GM12878 (cell line): ENCODE measurements at regions not wholly inside any gene's neighbourhood (a gene's known extent, or its start where the extent isn't known, plus 50 kb on each side); places are given as distances from the start of the nearest gene placed in this dataset.

ENCODE experiments used
- ATAC-seq: fragments of 200-7000 bp; cut with Tn5 transposase; 3 replicates; pipeline ENCODE4 v1.9.1; 2020; ENCODE audit warnings: mild to moderate bottlenecking, moderate library complexity
- BruUV-seq: library from RNA; stranded (reverse); fragments of 400-500 nt; replicated peaks from 2 replicates; lab custom pipeline; 2021; lab: Mats Ljungman, UMichigan
- CTCF ChIA-PET: fragments of 300-600 bp; sonication (Branson Sonifier 250); formaldehyde crosslinking; extraction: SDS; loops from one replicate; lab custom pipeline; 2021; ENCODE audit warnings: inconsistent platforms; lab: Yijun Ruan, JAX
- POLR2A ChIA-PET: fragments of 350-600 bp; formaldehyde crosslinking; extraction: SDS; loops from one replicate; lab custom pipeline; 2021; ENCODE audit warnings: inconsistent platforms; lab: Charles Lee
- RAD21 ChIA-PET: fragments of 300-600 bp; sonication (Branson Sonifier 250); formaldehyde crosslinking; loops from one replicate; lab custom pipeline; 2023; ENCODE audit warnings: antibody characterized with exemption; ENCODE audit not compliant: unreplicated experiment; lab: Charles Lee
- SMC1A ChIA-PET: fragments of 300-600 bp; sonication (Branson Sonifier 250); formaldehyde crosslinking; loops from one replicate; lab custom pipeline; 2023; ENCODE audit not compliant: unreplicated experiment, uncharacterized antibody; lab: Charles Lee
- DNase-seq: peaks from one replicate; pipeline ENCODE4 v3.0.0-alpha.2; 2011; ENCODE audit warnings: low read depth, low spot score
- FAIRE-seq: peaks from 3 replicates; lab custom pipeline; 2011; peaks lifted over from hg19 to GRCh38; lab: Jason Lieb, UNC
- H2AFZ ChIP-seq: 2 replicates; pipeline ENCODE4 v1.6.0; 2011; ENCODE audit warnings: low read depth, low read length, control low read depth; ENCODE audit not compliant: control insufficient read depth
- H3K27ac ChIP-seq: 2 replicates; pipeline ENCODE4 v1.5.1; 2011; ENCODE audit warnings: control low read depth; ENCODE audit not compliant: control insufficient read depth, insufficient read depth
- H3K27me3 ChIP-seq, 2 experiments: replicated peaks in 1 of 2; 2 replicates each; pipeline versions ENCODE4 v1.6.0 to v1.6.1; 2011; ENCODE audit warnings: low read length in 1 of 2; ENCODE audit not compliant: control insufficient read depth in 2 of 2, insufficient read depth in 2 of 2
- H3K36me3 ChIP-seq, 2 experiments: 2 replicates each; pipeline ENCODE4 v1.5.1; 2011; ENCODE audit warnings: low read length in 1 of 2; ENCODE audit not compliant: control insufficient read depth in 2 of 2, insufficient read depth in 2 of 2
- H3K4me1 ChIP-seq: 2 replicates; pipeline ENCODE4 v1.6.1; 2011; ENCODE audit warnings: mild to moderate bottlenecking, low read length, moderate library complexity, mixed read lengths; ENCODE audit not compliant: control insufficient read depth, insufficient read depth
- H3K4me2 ChIP-seq: 2 replicates; pipeline ENCODE4 v1.6.0; 2011; ENCODE audit warnings: control low read depth; ENCODE audit not compliant: control insufficient read depth, insufficient read depth
- H3K4me3 ChIP-seq: fragments of 200-600 bp; sonication (generic); 2 replicates; pipeline ENCODE4 v1.5.1; 2016
- H3K79me2 ChIP-seq: 2 replicates; pipeline ENCODE4 v1.6.0; 2011; ENCODE audit warnings: low read length; ENCODE audit not compliant: control insufficient read depth, insufficient read depth
- H3K9ac ChIP-seq: 2 replicates; pipeline ENCODE4 v1.8.0; 2011; ENCODE audit warnings: low read length, control low read depth, mixed read lengths; ENCODE audit not compliant: control insufficient read depth, insufficient read depth
- H3K9me3 ChIP-seq: replicated peaks from 3 replicates; pipeline ENCODE4 v1.5.1; 2011; ENCODE audit warnings: mild to moderate bottlenecking, low read length; ENCODE audit not compliant: control insufficient read depth, insufficient read depth
- H4K20me1 ChIP-seq: 2 replicates; pipeline ENCODE4 v1.6.0; 2011; ENCODE audit not compliant: control insufficient read depth, insufficient read depth
- BACH1 ChIP-seq: fragments of 450-650 bp; IDR thresholded peaks from 2 replicates; pipeline ENCODE4 v1.6.1; 2017; ENCODE audit warnings: mild to moderate bottlenecking, borderline replicate concordance
- CEBPZ ChIP-seq: fragments of 150-350 bp; IDR thresholded peaks from 2 replicates; pipeline ENCODE4 v1.6.1; 2016; ENCODE audit warnings: low read depth, low read length
- EP300 ChIP-seq, 2 experiments: fragments of 150-350 bp in 1 of 2; IDR thresholded peaks; 2 replicates each; pipeline ENCODE4 v1.6.1; 2011 to 2012; ENCODE audit warnings: low read depth in 2 of 2, low read length in 2 of 2, borderline replicate concordance in 1 of 2, improper control_type of control experiment in 1 of 2, inconsistent platforms in 1 of 2; ENCODE audit not compliant: control insufficient read depth in 1 of 2
- MTA3 ChIP-seq: IDR thresholded peaks from 2 replicates; pipeline ENCODE4 v1.6.1; 2012; ENCODE audit warnings: low read length, inconsistent platforms, borderline replicate concordance
- NRF1 ChIP-seq: conservative IDR thresholded peaks from 2 replicates; pipeline ENCODE4 v1.6.1; 2011; ENCODE audit warnings: mild to moderate bottlenecking, low read depth, low read length, improper control_type of control experiment
- POLR2AphosphoS2 ChIP-seq: IDR thresholded peaks from 2 replicates; pipeline ENCODE4 v1.6.1; 2011; ENCODE audit warnings: low read depth, mild to moderate bottlenecking, low read length, improper control_type of control experiment, moderate library complexity
- PRDM15 ChIP-seq: fragments of 450-650 bp; formaldehyde crosslinking; IDR thresholded peaks from 2 replicates; pipeline ENCODE4 v1.4.0; 2020; ENCODE audit warnings: mild to moderate bottlenecking, moderate library complexity
- SMAD5 ChIP-seq: IDR thresholded peaks from 2 replicates; pipeline ENCODE4 v1.6.1; 2016; ENCODE audit warnings: antibody characterized with exemption, low read depth
- SPI1 ChIP-seq: IDR thresholded peaks from 2 replicates; pipeline ENCODE4 v1.6.1; 2011; ENCODE audit warnings: low read depth, mild to moderate bottlenecking, low read length, moderate library complexity, borderline replicate concordance; ENCODE audit not compliant: insufficient read depth
- SREBF2 ChIP-seq: IDR thresholded peaks from 2 replicates; pipeline ENCODE4 v1.6.1; 2012; ENCODE audit warnings: mild to moderate bottlenecking, low read length
- TARDBP ChIP-seq: IDR thresholded peaks from 2 replicates; pipeline ENCODE4 v1.6.1; 2016; ENCODE audit warnings: borderline replicate concordance
- TBL1XR1 ChIP-seq: IDR thresholded peaks from 2 replicates; pipeline ENCODE4 v1.6.1; 2012; ENCODE audit warnings: low read depth, low read length, improper control_type of control experiment
- ZNF24 ChIP-seq: fragments of 450-650 bp; IDR thresholded peaks from 2 replicates; pipeline ENCODE4 v1.6.1; 2017; ENCODE audit warnings: antibody characterized with exemption, mild to moderate bottlenecking
- WGBS: methylation state at CpG from one replicate; pipeline ENCODE4 v1.1.6; 2016; ENCODE audit warnings: low lambda C conversion rate; ENCODE audit not compliant: insufficient replicate concordance, insufficient coverage; ENCODE audit errors: missing lambda C conversion rate; 5-methylcytosine and 5-hydroxymethylcytosine counted together
- in situ Hi-C: fragments of 300-500 bp; cut with MboI; formaldehyde crosslinking; loops from 9 replicates; pipeline ENCODE4 v1.14.3; 2018; ENCODE audit warnings: mixed read lengths
- intact Hi-C: fragments of 100-400 bp; cut with micrococcal nuclease; formaldehyde crosslinking; loops from one replicate; pipeline ENCODE4 v1.14.2; 2022; ENCODE audit not compliant: unreplicated experiment
- TF ChIP-seq, protein P1 (sequence below): fragments of 450-650 bp; IDR thresholded peaks from 2 replicates; pipeline ENCODE4 v1.6.1; 2018; ENCODE audit warnings: borderline replicate concordance, mild to moderate bottlenecking; ENCODE audit not compliant: partially characterized antibody

- POLR2A ChIA-PET: interaction anchor here (1.4 kb wide), 1 partner anchor 18 kb away, joined by 3 read pairs; no protein-coding TSS in a partner anchor
- BruUV-seq: no TSS peak
- no peaks in the 10 kb centered on the region for H3K27me3 ChIP-seq
- in situ Hi-C loops (no loop called here), intact Hi-C loops (no loop called here)
- SMC1A ChIA-PET: interaction anchor here (1.0 to 2.1 kb wide), 3 partner anchors 12 to 14 kb away, joined by 3 to 7 read pairs (median 4); no protein-coding TSS in a partner anchor
- no peak overlapping the region for H3K9ac ChIP-seq
- H4K20me1 ChIP-seq: no peaks in the 10 kb centered on the region
- RAD21 ChIA-PET: no interaction called here
- H3K4me3 ChIP-seq: no peak overlapping the region
- no peak for DNase-seq
- H3K9me3 ChIP-seq: peaks cover 5% of the 10 kb centered on the region; the same call in 1 of the 3 replicates
- H3K4me2 ChIP-seq: no peak overlapping the region
- CTCF ChIA-PET: no interaction called here
- H3K36me3 ChIP-seq: no peaks in the 10 kb centered on the region
- H3K4me1 ChIP-seq: no peaks in the 10 kb centered on the region
- FAIRE-seq: no peak
- H3K27ac ChIP-seq: no peak overlapping the region
- H3K79me2 ChIP-seq: no peaks in the 10 kb centered on the region
- WGBS: 57% methylated on average over 9 of the region's 9 CpGs
- no peak overlapping the region for H2AFZ ChIP-seq
- no peak for ATAC-seq
- TF ChIP-seq ZNF24 (no peak), CEBPZ (no peak), PRDM15 (CRISPR knock-in tag) (no peak), SPI1 (no peak), BACH1 (no peak), MTA3 (no peak), SMAD5 (no peak), SREBF2 (no peak), TBL1XR1 (no peak), TARDBP (no peak), EP300 (IDR thresholded peaks at IDR 0.05; ENCODE audit: borderline replicate concordance in 1 of 2, control insufficient read depth in 1 of 2, low read depth in 2 of 2, low read length in 2 of 2) (no peak), NRF1 (no peak), POLR2AphosphoS2 (no peak)
- TF ChIP-seq, protein P1, sequence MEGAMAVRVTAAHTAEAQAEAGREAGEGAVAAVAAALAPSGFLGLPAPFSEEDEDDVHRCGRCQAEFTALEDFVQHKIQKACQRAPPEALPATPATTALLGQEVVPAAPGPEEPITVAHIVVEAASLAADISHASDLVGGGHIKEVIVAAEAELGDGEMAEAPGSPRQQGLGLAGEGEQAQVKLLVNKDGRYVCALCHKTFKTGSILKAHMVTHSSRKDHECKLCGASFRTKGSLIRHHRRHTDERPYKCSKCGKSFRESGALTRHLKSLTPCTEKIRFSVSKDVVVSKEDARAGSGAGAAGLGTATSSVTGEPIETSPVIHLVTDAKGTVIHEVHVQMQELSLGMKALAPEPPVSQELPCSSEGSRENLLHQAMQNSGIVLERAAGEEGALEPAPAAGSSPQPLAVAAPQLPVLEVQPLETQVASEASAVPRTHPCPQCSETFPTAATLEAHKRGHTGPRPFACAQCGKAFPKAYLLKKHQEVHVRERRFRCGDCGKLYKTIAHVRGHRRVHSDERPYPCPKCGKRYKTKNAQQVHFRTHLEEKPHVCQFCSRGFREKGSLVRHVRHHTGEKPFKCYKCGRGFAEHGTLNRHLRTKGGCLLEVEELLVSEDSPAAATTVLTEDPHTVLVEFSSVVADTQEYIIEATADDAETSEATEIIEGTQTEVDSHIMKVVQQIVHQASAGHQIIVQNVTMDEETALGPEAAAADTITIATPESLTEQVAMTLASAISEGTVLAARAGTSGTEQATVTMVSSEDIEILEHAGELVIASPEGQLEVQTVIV: no peak
Measured at GRCh38 chrX:39506131-39506530, 591.6 kb downstream of the BCOR start.
